ENCODE measurements at regions not wholly inside any gene's neighbourhood (a gene's known extent, or its start where the extent isn't known, plus 50 kb on each side); places are given as distances from the start of the nearest gene placed in this dataset.
"Not testable (repeated sequence)": the region's sequence is repeated elsewhere in the genome, so short reads cannot be mapped to it uniquely, and the experiment has no call there.

DNA sequence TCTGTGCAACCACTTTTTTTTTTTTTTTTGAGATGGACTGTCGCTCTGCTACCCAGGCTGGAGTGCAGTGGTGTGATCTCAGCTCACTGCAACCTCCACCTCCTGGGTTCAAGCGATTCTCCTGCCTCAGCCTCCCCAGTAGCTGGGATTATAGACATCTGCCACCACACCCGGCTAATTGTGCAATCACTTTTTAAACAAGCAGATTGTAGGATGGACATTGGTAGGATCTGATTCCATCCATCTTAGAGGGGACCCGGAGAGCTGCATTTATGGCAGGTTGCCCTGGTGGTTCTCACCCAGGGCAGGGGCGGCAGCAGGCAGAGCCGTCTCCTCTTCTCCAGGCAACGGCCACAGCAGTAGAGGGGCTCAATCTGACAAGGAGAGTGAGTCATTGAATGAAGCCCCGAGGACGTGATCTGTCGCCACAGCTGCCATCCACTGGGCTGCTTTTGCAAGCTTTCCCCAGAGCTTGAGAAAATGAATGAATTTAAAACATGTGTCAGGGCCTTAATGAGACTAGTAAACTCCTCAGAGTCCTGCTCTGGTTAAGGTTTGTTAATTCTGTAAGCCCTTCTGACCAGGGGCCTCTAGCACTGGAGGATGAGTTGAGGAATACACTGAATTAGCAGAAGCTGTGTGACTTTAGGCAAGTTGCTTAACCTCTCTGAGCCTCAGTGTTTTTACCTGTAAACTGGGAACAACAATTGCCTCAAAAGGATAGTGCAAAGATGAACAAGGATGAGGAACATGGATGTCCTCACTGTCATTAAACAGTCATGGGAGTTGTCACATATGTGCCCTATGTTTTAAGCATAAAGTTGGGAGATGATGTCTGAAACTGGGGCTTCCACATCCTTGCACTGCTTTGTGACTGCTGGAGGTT, 129.1 kb downstream of the ASB7 start:
- Histone ChIP-seq H3K27me3 (ENCODE audit: control insufficient read depth in 2 of 2, insufficient read depth in 2 of 2, low read length in 2 of 2) (no peaks in the 10 kb centered on the region), H3K4me1 (ENCODE audit: control insufficient read depth in 2 of 2, insufficient read depth in 2 of 2, low read length in 2 of 2) (no peaks in the 10 kb centered on the region), H3K9me3 (ENCODE audit: control insufficient read depth in 2 of 3, low read length in 3 of 3) (no peaks in the 10 kb centered on the region), H3K36me3 (ENCODE audit: control insufficient read depth in 2 of 3, insufficient read depth in 3 of 3, low read length in 3 of 3) (no peaks in the 10 kb centered on the region), H3K4me3 (ENCODE audit: low read length) (no peak overlapping the region), H3K27ac (ENCODE audit: low read depth, low read length) (no peak overlapping the region)
- ChIA-PET POLR2A (no interaction called here), CTCF (no interaction called here)
- ATAC-seq = no peak
- Mint-ChIP-seq H3K4me3 (no peak overlapping the region), H3K36me3 (no peaks in the 10 kb centered on the region), H3K9me3 (peaks cover 0 to 2% (median 0%) of the 10 kb centered on the region in 11 donors), H3K4me1 (peaks cover 0 to 1% (median 0%) of the 10 kb centered on the region in 7 donors), H3K27me3 (peaks cover 0 to 11% (median 4%) of the 10 kb centered on the region in 5 donors), H3K27ac (no peak overlapping the region)
- intact Hi-C loops (cut with micrococcal nuclease) = no loop called here
- DNase-seq = no peak

DNA sequence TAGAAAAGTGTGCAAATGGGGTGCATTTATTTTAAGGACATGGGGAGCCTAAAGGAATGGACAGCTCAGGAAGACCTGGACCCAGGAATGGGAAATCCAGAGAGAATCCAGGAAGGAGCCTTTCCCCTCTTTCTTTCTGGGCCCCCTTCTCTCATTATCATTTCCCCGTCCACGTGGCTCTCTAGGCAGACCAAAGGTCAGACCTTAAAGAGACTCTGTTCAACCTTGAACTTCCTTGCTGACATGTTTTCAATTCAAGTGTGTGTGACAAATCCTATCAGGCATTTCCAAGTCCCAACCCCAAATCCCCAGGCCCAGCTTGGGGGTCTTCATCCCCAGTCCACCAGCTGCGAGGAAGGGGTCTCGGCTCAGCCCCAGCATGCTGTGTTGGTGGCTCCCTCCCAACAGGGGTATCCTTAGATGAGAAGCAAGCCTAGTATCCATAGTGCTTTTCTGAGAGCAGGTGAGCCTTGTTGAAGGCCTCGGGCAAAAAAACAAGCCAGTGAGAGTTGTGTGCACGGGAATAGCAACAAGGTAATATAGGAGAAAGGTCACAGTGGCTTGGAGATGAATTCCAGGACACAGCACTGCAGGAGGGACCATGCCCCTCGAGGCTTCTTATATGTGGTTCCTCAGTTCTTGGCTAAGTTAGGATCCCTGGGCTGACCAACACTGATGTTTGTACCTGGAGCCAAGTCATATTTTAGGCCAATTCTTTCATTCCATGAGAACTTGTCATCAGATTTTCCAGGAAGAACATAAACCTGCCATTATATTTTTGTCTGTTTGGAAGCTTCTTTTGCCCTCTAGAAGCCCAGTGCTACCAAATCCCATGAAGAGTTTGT, 130.0 kb downstream of the ASB7 start:
- Histone ChIP-seq H3K4me3 (ENCODE audit: low read length) (no peak overlapping the region), H3K27ac (ENCODE audit: low read depth, low read length) (no peak overlapping the region), H3K36me3 (ENCODE audit: control insufficient read depth in 2 of 3, insufficient read depth in 3 of 3, low read length in 3 of 3) (no peaks in the 10 kb centered on the region), H3K9me3 (ENCODE audit: control insufficient read depth in 2 of 3, low read length in 3 of 3) (no peaks in the 10 kb centered on the region), H3K4me1 (ENCODE audit: control insufficient read depth in 2 of 2, insufficient read depth in 2 of 2, low read length in 2 of 2) (no peaks in the 10 kb centered on the region), H3K27me3 (ENCODE audit: control insufficient read depth in 2 of 2, insufficient read depth in 2 of 2, low read length in 2 of 2) (no peaks in the 10 kb centered on the region)
- ChIA-PET POLR2A (no interaction called here), CTCF (no interaction called here)
- Mint-ChIP-seq H3K4me1 (peaks cover 0 to 1% (median 0%) of the 10 kb centered on the region in 7 donors), H3K4me3 (no peak overlapping the region), H3K27me3 (peaks cover 0 to 11% (median 4%) of the 10 kb centered on the region in 5 donors), H3K27ac (no peak overlapping the region), H3K36me3 (no peaks in the 10 kb centered on the region), H3K9me3 (peaks cover 0 to 2% (median 0%) of the 10 kb centered on the region in 11 donors)
- ATAC-seq = no peak
- intact Hi-C loops (cut with micrococcal nuclease) = no loop called here
- DNase-seq = no peak

DNA sequence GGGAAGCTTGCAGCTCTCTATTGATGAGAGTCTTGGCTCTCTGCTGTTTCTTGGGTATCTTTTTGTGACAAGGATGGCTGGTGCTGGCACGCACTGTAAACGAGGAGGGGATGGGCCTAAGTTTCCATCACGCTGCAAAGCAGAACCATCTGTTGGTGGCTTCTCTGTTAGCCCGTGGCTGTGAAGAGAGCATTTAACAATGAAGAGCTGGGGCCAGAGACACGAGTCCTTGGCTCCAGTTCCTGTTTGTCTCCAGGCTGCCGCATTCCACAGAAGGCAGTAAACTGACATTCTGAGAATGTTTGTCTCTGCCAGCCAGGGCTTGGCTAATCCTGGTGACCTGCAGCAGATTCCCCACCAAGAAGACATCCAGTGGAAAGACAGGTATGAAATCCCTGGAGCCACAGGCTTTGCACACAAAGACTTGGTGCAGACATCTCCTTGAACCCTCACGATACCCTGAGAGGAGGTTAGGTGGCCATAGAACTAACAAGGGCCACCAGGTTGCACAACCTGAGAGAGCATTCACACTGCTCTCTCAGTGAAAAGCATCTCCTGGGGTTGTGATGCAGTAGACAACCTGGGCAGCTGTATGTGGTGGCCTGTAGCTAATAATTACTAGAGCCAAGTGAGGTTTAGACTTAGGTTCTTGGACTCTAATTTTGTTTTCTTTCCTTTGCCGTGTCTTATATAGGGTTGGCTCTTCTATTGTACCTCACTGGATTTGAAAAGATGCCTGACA, 130.9 kb downstream of the ASB7 start:
- peaks cover 0 to 1% (median 0%) of the 10 kb centered on the region in 7 donors for H3K4me1 Mint-ChIP-seq
- ATAC-seq (no peak), DNase-seq (no peak)
- intact Hi-C loops (cut with micrococcal nuclease) = no loop called here
- H3K36me3 Mint-ChIP-seq = no peaks in the 10 kb centered on the region
- no peak overlapping the region for H3K4me3 Mint-ChIP-seq
- H3K27me3 Mint-ChIP-seq = peaks cover 0 to 11% (median 4%) of the 10 kb centered on the region in 5 donors
- H3K27me3 ChIP-seq (ENCODE audit: control insufficient read depth in 2 of 2, insufficient read depth in 2 of 2, low read length in 2 of 2) = no peaks in the 10 kb centered on the region
- H3K9me3 ChIP-seq (ENCODE audit: control insufficient read depth in 2 of 3, low read length in 3 of 3) = no peaks in the 10 kb centered on the region
- H3K36me3 ChIP-seq (ENCODE audit: control insufficient read depth in 2 of 3, insufficient read depth in 3 of 3, low read length in 3 of 3) = no peaks in the 10 kb centered on the region
- H3K27ac Mint-ChIP-seq = no peak overlapping the region
- ChIA-PET CTCF (no interaction called here), POLR2A (no interaction called here)
- H3K4me3 ChIP-seq (ENCODE audit: low read length) = no peak overlapping the region
- no peaks in the 10 kb centered on the region for H3K4me1 ChIP-seq (ENCODE audit: control insufficient read depth in 2 of 2, insufficient read depth in 2 of 2, low read length in 2 of 2)
- H3K27ac ChIP-seq (ENCODE audit: low read depth, low read length) = no peak overlapping the region
- H3K9me3 Mint-ChIP-seq = peaks cover 0 to 2% (median 0%) of the 10 kb centered on the region in 11 donors

DNA sequence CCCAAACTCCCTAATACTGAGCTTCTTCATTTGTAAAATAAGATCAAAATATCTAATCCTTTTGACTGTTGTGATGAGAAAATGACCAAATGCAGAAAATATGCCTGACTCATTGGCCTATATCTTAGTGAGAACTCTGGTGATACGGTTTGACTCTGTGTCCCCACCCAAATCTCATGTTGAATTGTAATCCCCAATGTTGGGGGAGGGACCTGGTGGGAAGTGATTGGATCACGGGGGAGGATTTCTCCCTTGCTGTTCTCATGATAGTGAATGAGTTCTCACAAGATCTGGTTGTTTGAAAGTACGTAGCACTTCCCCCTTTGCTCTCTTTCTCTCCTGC, 131.4 kb downstream of the ASB7 start:
- CTCF ChIA-PET; DNase-seq; H3K27me3 ChIP-seq (ENCODE audit: control insufficient read depth in 2 of 2, insufficient read depth in 2 of 2, low read length in 2 of 2); H3K9me3 Mint-ChIP-seq; H3K4me1 ChIP-seq (ENCODE audit: control insufficient read depth in 2 of 2, insufficient read depth in 2 of 2, low read length in 2 of 2); H3K9me3 ChIP-seq (ENCODE audit: control insufficient read depth in 2 of 3, low read length in 3 of 3); H3K4me3 Mint-ChIP-seq; H3K27ac ChIP-seq (ENCODE audit: low read depth, low read length); H3K4me3 ChIP-seq (ENCODE audit: low read length); POLR2A ChIA-PET; H3K36me3 ChIP-seq (ENCODE audit: control insufficient read depth in 2 of 3, insufficient read depth in 3 of 3, low read length in 3 of 3); ATAC-seq; H3K27ac Mint-ChIP-seq; H3K36me3 Mint-ChIP-seq; H3K4me1 Mint-ChIP-seq; intact Hi-C loops (cut with micrococcal nuclease): not testable (repeated sequence)
- H3K27me3 Mint-ChIP-seq = peaks cover 0 to 11% (median 4%) of the 10 kb centered on the region in 5 donors

DNA sequence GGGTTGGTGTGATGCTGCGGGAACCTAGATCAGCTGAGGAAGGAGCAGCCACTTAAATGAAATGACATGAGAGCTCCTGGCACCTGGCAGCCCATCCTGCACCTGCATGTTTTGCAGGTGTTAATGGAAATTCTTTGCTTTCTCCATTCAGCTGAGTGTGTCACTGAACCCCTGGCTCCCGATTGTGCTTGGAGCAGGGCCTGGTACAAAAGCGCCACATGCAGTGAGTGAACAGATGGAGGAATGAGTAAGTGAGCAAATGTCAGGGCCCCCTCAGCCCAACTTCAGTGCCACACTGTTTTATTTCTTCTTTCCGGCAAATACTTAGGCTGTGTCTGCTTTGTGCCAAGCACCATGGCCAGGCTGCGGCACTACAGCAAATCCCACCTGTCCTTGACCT, 132.2 kb downstream of the ASB7 start:
- H3K4me1 ChIP-seq (ENCODE audit: control insufficient read depth in 2 of 2, insufficient read depth in 2 of 2, low read length in 2 of 2) = no peaks in the 10 kb centered on the region
- DNase-seq (no peak), ATAC-seq (no peak)
- ChIA-PET CTCF (no interaction called here), POLR2A (no interaction called here)
- no peak overlapping the region for H3K4me3 Mint-ChIP-seq
- H3K9me3 ChIP-seq (ENCODE audit: control insufficient read depth in 2 of 3, low read length in 3 of 3) = no peaks in the 10 kb centered on the region
- H3K36me3 ChIP-seq (ENCODE audit: control insufficient read depth in 2 of 3, insufficient read depth in 3 of 3, low read length in 3 of 3) = no peaks in the 10 kb centered on the region
- H3K4me3 ChIP-seq (ENCODE audit: low read length) = no peak overlapping the region
- H3K27ac ChIP-seq (ENCODE audit: low read depth, low read length) = no peak overlapping the region
- H3K27me3 Mint-ChIP-seq = peaks cover 0 to 7% (median 2%) of the 10 kb centered on the region in 5 donors
- intact Hi-C loops (cut with micrococcal nuclease) = no loop called here
- no peak overlapping the region for H3K27ac Mint-ChIP-seq
- peaks cover 0 to 2% (median 0%) of the 10 kb centered on the region in 11 donors for H3K9me3 Mint-ChIP-seq
- peaks cover 0 to 1% (median 0%) of the 10 kb centered on the region in 7 donors for H3K4me1 Mint-ChIP-seq
- no peaks in the 10 kb centered on the region for H3K36me3 Mint-ChIP-seq
- no peaks in the 10 kb centered on the region for H3K27me3 ChIP-seq (ENCODE audit: control insufficient read depth in 2 of 2, insufficient read depth in 2 of 2, low read length in 2 of 2)

DNA sequence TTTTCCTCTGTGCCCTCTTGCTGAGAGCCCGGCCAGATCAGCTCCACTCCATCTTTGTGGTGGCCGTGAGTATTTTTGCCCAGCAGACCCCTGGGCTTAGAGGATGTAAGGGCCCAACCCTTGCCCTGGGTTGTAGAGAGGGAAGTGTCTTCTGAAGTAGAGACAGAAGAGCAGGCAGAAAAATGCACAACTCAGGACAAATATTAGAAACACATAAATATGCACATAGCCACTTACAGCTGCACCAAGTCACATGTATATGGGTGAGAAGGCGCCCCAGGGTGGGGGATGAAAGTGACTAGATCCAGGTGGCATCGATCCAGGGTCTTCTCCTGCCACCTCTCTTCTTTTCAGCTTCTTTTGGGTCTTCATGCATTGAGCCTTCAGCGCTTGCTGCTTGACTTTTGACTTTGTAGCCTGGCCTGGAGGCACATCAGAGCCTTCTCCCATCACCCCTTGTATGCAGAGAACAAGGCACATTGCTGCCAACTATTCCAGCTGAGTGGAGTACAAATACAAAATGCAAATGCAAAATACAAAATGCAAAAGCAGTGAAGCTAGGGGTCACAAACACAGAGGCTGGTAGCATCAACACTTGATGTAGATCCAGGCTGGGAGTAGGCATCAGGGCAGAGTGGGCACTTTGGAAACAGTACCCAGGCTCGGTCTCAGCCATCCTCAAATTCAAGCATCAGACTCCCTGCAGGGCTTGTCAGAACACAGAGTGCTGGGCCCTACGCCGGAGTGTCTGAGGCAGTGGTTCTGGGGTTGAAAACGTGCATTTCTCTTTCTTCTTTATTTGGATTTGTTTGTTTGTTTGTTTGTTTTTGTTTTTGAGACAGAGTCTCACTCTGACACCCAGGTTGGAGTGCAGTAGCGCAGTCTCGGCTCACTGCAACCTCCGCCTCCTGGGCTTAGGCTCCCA, 133.0 kb downstream of the ASB7 start:
- Mint-ChIP-seq H3K9me3 (peaks cover 0 to 2% (median 0%) of the 10 kb centered on the region in 11 donors), H3K27me3 (peaks cover 0 to 7% (median 2%) of the 10 kb centered on the region in 5 donors), H3K4me3 (no peak overlapping the region), H3K36me3 (no peaks in the 10 kb centered on the region), H3K4me1 (peaks cover 0 to 1% (median 0%) of the 10 kb centered on the region in 7 donors), H3K27ac (no peak overlapping the region)
- no peaks in the 10 kb centered on the region for H3K36me3 ChIP-seq (ENCODE audit: control insufficient read depth in 2 of 3, insufficient read depth in 3 of 3, low read length in 3 of 3)
- H3K27me3 ChIP-seq (ENCODE audit: control insufficient read depth in 2 of 2, insufficient read depth in 2 of 2, low read length in 2 of 2) = no peaks in the 10 kb centered on the region
- H3K4me3 ChIP-seq (ENCODE audit: low read length) = no peak overlapping the region
- no peaks in the 10 kb centered on the region for H3K9me3 ChIP-seq (ENCODE audit: control insufficient read depth in 2 of 3, low read length in 3 of 3)
- intact Hi-C loops (cut with micrococcal nuclease) = no loop called here
- ChIA-PET CTCF (no interaction called here), POLR2A (no interaction called here)
- no peak for DNase-seq
- H3K4me1 ChIP-seq (ENCODE audit: control insufficient read depth in 2 of 2, insufficient read depth in 2 of 2, low read length in 2 of 2) = no peaks in the 10 kb centered on the region
- no peak for ATAC-seq
- no peak overlapping the region for H3K27ac ChIP-seq (ENCODE audit: low read depth, low read length)

Measured in naive thymus-derived CD4-positive, alpha-beta T cell (primary cell).